NOMO-1 (cell line): ENCODE measurements at regions not wholly inside any gene's neighbourhood (a gene's known extent, or its start where the extent isn't known, plus 50 kb on each side); places are given as distances from the start of the nearest gene placed in this dataset.

Experiments used
- DNase-seq, 2 experiments: peaks; one replicate each; lab custom pipeline; 2025; ENCODE audit not compliant: unreplicated experiment in 2 of 2; lab: John Stamatoyannopoulos, UW

DNA sequence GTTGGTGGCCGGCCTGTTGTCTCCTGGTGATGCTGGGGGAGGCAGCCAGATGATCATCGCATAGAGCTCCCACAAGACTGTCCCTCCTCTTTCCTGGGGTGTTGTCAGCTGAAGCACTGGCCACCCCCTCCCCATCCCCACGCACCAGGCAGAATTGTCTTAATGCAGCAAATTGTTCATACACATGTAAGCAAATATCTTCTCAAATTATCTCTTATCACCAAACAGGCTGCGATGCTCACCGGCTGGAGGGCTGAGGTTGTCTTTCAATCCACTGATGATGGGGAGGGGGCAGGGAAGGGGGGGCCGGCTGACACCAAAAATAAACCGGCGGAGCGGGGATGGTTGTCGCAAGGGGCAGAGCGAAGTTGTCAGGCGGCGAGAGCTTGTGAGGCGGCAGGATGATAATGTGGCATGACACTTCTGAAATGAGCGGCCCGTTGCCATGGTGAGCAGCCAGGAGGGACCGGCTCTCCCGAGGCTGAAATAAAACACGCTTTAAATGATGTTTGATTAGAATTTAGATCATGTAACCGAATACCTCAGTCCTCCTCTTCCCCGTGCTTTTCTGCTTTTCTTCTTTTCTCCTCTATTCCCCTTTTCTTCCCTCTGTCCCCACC, 59.8 kb downstream of the MRM1 start:
- no peak for DNase-seq

DNA sequence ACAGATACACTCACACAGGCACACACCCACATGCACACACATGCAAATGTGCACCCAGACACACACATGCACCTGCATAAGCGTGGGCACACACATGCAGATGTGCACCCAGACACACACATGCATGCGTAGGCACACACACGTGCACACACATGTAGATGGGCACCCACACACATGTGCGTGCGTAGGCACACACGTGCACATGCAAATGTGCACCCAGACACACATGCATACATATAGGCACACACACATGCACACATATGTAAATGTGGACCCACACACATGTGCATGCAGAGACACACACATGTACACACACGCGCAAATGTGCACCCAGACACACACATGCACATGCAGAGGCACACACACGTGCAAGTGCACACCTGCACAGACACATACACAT, 60.3 kb downstream of the MRM1 start:
- no peak for DNase-seq

GRCh38 chr17:36665417-36665816, 64.0 kb downstream of the MRM1 start:
- no peak for DNase-seq

- no peak for DNase-seq
Observed at GRCh38 chr17:36667922-36668321, 66.5 kb downstream of the MRM1 start.

GRCh38 chr17:36668824-36669223, 67.4 kb downstream of the MRM1 start:
- no peak for DNase-seq

GRCh38 chr17:36671144-36671543, 69.8 kb downstream of the MRM1 start:
- no peak for DNase-seq

GRCh38 chr17:36672403-36672918, 71.1 kb downstream of the MRM1 start:
- no peak for DNase-seq

GRCh38 chr17:36673068-36673467, 71.7 kb downstream of the MRM1 start:
- no peak for DNase-seq

- DNase-seq = no peak
Observed at GRCh38 chr17:36673637-36674277, 72.4 kb downstream of the MRM1 start.

GRCh38 chr17:36674278-36674650, 72.9 kb downstream of the MRM1 start:
- DNase-seq = no peak

GRCh38 chr17:36675250-36675649, 73.9 kb downstream of the MRM1 start:
- DNase-seq = peak in 1 of 2 experiments; percentile 21

- no peak for DNase-seq
Observed at GRCh38 chr17:36675786-36676185, 74.4 kb downstream of the MRM1 start.

DNA sequence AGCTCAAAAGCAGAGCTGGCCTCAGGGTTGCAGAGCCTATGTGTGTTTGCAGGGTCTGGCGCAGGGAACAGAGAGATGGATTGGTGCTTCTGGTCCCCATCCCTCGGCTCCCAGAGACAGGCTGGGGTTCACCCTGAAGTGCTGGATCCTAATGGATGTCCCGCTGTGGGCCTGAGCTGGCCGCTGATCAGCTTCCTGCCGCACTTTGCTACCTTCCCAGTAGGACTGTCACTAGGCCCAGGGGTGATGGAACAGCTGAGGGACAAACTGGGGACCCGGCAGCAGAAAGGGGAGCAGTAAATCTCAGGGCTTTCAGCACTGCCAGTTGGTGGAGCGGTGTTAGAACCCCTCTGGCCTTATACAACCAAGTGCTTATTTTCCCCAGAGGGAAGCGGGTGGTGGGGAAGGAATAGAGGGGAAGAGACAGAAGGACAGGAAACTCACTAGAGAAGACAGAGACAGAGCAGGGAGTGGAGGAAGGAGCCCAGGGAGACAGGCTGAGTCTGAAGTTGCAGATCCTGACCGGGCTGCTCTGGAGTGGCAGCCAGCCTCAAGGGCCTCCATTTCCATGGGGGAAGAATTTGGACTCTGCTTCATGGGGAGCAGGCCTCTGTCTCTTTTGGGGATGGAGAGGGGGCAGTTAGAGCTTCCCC, 78.6 kb downstream of the MRM1 start:
- DNase-seq = no peak

- DNase-seq = no peak
Observed at GRCh38 chr17:36680701-36681202, 79.4 kb downstream of the MRM1 start.

DNA sequence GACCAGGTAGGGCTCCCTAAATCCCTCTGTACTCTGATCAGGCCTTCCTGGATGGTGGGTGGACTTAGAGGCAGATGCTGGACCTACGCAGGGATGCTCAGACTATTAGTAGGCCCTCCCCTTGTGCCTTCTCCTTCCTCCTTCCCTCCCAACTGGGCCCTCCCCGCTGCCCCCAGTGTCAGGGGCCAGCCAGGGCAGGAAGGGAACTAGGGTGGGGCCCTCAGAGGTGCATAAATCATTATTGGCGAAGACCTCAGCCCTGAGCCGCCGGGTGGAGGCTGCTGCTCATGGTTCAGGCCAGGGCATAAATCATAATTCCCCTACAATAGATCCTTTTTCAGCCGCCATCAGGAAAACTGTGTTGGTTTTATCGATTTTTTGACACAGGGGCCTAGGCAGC, 81.4 kb downstream of the MRM1 start:
- DNase-seq = peak in 1 of 2 experiments; percentile 12

- no peak for DNase-seq
Observed at GRCh38 chr17:36683387-36683786, 82.0 kb downstream of the MRM1 start.

DNA sequence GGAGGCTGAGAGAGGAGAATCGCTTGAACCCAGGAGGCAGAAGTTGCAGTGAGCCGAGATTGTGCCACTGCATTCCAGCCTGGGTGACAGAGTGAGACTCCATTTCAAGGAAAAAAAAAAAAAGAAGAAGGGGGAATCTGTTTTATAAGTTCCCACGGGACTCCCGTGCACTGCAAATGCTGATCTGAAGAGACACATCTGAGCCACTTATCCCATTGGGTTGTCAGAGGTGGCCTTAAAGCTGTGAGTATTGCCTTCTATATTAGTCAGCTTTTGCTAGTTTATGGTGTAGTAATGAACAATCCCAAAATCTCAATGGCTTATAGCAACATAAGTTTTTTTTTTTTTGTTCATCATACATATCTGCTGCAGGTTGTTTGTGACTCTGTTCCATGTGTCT, 82.8 kb downstream of the MRM1 start:
- DNase-seq = no peak

DNA sequence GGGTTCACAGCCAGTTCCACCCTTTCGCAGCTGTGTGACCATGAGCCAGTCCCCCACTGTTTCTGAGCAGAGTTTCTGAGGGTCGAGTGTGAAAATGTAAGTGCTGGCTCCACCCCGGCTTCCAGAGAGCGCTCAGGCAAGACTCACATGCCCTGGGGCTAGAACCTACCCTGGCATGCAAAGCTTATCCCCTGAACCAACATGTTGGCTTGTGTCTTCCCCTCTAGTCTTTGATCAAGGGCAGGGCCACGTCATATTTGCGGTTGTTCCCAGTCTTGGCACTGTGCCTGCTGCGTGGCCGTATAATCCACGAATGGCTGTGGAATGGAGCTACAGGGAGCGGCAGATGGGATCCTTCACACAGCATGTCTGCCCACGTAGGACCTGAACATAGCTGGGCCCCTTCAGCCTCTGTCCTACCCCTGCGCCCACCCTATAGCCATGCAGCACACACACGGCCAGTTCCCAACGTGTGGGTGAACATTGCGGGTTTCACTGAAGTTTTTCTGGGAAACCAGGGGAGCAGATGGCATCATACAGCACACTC, 84.8 kb downstream of the MRM1 start:
- DNase-seq = no peak

DNA sequence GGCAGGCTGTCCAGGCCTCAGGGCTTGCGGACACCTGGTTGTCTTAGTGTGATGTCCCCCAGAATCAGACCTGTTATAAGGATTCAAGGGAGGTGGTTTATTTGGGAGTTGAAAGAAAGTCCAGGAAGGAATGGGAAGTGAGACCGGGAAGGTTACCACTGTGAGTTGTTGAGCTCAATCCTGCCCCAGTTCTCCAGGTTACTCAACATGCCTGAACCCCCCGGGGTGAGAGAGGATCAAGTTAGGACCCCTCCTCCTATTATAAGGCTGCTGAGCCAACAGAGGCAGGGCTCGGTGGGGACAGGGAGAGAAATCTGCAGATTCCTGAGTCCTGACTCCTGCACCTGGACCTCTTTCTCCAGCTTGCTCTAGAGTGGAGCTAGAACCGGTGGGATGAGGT, 86.4 kb downstream of the MRM1 start:
- no peak for DNase-seq

- no peak for DNase-seq
Observed at GRCh38 chr17:36689089-36689667, 87.8 kb downstream of the MRM1 start.

DNA sequence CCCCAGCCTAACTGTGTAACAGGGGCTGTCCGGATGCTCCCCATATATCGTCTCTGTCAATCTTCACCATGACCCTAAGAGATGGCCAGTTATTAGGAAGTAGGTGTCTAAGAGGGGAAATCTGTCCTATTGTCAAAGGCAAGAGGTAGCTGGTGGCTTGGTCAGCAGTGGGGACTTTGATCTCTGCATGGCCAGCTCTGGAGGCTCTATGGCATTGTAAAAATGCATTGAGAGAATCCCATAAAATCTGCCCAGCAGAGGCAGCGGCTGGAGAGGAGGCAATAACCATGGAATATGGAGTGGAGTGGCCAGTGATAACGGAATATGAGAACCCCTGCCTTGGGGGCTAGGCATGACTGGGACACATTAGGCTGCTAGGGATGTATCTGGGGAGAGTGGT, 88.8 kb downstream of the MRM1 start:
- DNase-seq = no peak
